Gastrocnemius medialis (tissue), 4 donors: ENCODE measurements at regions not wholly inside any gene's neighbourhood (a gene's known extent, or its start where the extent isn't known, plus 50 kb on each side); places are given as distances from the start of the nearest gene placed in this dataset.

Experiments used
- POLR2A ChIP-seq, 2 donors: fragments of 450-650 bp; IDR thresholded peaks; one replicate each; pipeline ENCODE4 v1.6.1; 2017; ENCODE audit warnings: antibody characterized with exemption in 2 of 2, mild to moderate bottlenecking in 2 of 2, moderate library complexity in 2 of 2
- TF ChIP-seq, protein P1 (sequence below), 5 experiments: fragments of 450-650 bp in 3 of 5; fragments of 200-600 bp in 2 of 5; sonication (generic) in 2 of 5; IDR thresholded peaks in 4 of 5; conservative IDR thresholded peaks in 1 of 5; 1 replicate in 4 of 5; 2 replicates in 1 of 5; pipeline ENCODE4 v1.5.1; 2016 to 2019; ENCODE audit warnings: antibody characterized with exemption in 5 of 5, mild to moderate bottlenecking in 3 of 5, moderate library complexity in 3 of 5

- TF ChIP-seq, protein P1, sequence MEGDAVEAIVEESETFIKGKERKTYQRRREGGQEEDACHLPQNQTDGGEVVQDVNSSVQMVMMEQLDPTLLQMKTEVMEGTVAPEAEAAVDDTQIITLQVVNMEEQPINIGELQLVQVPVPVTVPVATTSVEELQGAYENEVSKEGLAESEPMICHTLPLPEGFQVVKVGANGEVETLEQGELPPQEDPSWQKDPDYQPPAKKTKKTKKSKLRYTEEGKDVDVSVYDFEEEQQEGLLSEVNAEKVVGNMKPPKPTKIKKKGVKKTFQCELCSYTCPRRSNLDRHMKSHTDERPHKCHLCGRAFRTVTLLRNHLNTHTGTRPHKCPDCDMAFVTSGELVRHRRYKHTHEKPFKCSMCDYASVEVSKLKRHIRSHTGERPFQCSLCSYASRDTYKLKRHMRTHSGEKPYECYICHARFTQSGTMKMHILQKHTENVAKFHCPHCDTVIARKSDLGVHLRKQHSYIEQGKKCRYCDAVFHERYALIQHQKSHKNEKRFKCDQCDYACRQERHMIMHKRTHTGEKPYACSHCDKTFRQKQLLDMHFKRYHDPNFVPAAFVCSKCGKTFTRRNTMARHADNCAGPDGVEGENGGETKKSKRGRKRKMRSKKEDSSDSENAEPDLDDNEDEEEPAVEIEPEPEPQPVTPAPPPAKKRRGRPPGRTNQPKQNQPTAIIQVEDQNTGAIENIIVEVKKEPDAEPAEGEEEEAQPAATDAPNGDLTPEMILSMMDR (IDR thresholded peaks at IDR 0.05 in 4 of 5, conservative IDR thresholded peaks at IDR 0.05 in 1 of 5), result no peak
- TF ChIP-seq POLR2A (IDR thresholded peaks at IDR 0.05), result no peak
Measured at GRCh38 chr3:45280971-45281370, 54.9 kb upstream of the TMEM158 start.
